ENCODE measurements at regions not wholly inside any gene's neighbourhood (a gene's known extent, or its start where the extent isn't known, plus 50 kb on each side); places are given as distances from the start of the nearest gene placed in this dataset.

GRCh38 chr15:46701896-46702295, 1015.4 kb upstream of the SEMA6D start:
- no peak for DNase-seq

GRCh38 chr15:46703020-46703861, 1014.1 kb upstream of the SEMA6D start:
- DNase-seq: no peak

GRCh38 chr15:46703871-46704637, 1013.3 kb upstream of the SEMA6D start:
- no peak for DNase-seq

DNA sequence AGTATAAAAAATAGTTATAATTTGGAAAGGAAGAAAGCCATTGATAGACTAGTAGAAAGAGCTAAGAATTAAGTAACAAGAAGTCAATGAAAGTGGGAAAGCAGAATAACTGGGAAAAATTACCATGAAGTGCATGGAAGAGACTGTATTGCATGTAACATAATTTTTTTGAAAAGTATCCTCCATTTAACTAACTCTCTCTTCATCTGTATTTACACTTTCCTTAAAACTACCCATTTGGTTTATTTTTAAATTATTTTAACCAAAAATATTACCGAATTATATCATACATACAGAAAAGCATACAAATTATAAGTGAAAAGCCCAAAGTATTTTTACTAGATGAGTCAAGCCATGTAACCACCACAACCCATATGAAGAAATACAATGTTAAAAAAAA, 1009.9 kb upstream of the SEMA6D start:
- no peak for DNase-seq

GRCh38 chr15:46708226-46708625, 1009.1 kb upstream of the SEMA6D start:
- DNase-seq: no peak

DNA sequence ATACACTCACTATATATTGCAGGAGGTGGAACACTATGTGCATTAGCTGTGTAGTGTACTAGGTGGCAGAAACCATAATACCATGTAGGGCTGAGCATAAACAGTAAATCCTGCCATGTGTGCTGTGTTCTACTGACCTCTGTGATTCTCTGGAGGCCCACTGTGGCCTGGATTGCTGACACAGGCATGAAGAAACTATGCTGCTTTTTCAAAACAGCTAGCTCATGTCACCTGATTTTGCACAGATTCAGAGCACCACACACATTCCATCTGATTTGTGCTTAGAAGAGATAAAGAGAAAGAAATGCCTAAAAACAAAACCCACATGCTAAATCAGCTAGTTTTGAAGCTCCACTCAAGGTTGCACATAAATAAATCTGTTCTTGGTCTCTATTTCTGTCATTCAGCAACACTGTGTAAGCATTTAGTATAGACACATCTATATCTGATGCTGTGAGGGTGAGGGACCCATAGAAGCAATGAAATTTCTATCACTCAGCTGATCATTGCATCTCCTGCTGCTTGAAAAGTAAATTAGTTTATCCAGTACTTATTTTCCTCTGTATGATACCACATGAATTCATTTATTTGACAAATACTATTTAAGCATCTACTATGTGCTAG, 1007.7 kb upstream of the SEMA6D start:
- DNase-seq: no peak

- no peak for DNase-seq
Observed at GRCh38 chr15:46710401-46710960, 1006.8 kb upstream of the SEMA6D start.

GRCh38 chr15:46713045-46713444, 1004.3 kb upstream of the SEMA6D start:
- DNase-seq: no peak

GRCh38 chr15:46714950-46715349, 1002.4 kb upstream of the SEMA6D start:
- peak in 1 of 58 donors; percentile 1 for DNase-seq

DNA sequence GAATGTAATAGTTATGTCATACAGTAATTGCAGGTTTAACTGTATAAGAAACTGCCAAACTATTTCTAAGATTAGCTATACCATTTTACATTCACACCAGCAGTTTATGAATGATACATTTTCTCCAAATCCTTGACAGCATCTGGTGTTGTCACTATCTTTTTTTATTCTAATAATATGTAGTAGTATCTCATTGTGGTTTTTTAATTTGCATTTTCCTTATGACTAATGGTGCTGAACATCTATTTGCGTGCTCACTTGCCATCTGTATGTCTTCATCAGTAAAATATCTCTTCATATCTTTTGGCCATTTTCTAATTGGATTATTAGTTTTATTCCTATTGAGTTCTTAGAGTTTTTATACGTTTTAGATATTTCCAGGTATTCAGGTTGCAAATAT, 994.0 kb upstream of the SEMA6D start:
- DNase-seq: no peak

GRCh38 chr15:46732060-46732459, 985.2 kb upstream of the SEMA6D start:
- no peak for DNase-seq

GRCh38 chr15:46735115-46735514, 982.2 kb upstream of the SEMA6D start:
- no peak for DNase-seq

GRCh38 chr15:46751303-46751702, 966.0 kb upstream of the SEMA6D start:
- DNase-seq: no peak

GRCh38 chr15:46753946-46754345, 963.4 kb upstream of the SEMA6D start:
- no peak for DNase-seq

DNA sequence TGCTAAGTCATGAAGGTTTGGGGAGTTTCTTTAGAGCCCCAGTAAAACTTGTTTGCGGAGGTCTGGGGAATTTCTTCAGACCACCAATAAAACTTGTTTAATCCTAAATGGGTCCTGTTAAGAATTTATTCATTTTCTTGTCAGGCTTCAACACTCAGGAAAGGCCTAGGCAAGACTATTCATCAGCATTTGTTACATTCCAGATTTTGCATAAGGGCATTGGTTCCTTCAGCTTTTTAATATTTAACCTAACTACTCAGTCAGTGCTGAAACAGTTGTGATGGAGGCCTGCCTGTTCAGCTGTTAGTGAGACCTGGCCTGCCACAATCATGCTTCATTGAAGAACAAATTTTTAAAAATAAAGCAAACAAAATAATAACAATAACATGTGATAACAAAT, 954.2 kb upstream of the SEMA6D start:
- no peak for DNase-seq

DNA sequence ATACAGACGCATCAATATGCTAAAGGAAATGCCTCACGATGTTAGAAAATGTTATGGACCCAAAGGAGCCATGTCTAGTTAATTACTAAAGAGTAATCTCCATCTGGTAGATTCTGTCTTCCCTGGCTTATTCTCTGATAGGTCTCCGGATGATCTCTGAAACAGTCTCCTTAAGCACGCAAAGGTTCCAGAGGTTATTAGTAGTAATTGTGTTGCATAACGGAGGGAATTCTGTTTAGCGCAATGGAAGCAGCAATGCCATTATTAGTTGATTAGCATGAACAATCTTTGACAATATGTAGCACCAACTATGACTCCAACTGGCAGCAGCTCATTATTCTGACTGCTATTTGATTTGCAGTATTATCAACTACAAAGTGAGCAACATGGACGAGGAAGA, 952.5 kb upstream of the SEMA6D start:
- no peak for DNase-seq

GRCh38 chr15:46766021-46766420, 951.3 kb upstream of the SEMA6D start:
- no peak for DNase-seq

DNA sequence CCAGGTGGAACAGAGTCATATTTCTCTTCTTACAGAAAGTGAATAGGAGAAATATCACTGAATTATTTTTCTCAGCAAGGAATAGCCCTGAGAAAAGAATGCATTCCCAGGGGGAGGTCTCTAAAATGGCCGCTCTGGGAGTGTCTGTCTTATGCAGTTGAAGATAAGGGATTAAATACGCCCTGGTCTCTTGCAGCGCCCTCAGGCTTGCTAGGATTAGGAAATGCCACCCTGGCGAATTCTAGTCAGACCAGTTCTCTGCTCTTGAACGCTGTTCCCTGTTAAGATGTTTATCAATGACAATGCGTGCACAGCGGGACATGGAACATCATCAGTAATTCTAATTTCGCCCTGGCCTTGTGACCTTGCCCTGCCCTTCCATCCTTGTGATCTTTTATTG, 949.0 kb upstream of the SEMA6D start:
- no peak for DNase-seq

DNA sequence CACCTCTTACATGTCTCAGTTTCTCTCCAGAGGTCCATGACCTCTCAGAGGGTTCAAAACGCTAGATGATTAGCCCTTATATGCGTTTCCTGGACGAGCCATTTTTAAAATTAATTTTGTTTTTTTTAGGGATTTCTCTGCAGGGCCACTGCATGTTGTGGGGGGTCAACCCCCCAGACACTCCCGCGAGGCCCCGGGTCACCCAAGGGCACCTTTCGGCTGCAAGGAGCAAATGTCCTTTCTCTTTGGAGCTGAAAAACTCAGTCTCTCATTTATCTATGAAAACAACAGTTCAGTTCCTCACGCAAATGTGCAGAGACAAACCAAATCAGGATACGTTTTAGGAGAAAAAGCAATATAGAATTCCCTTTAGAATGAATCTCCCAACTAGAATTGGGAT, 944.3 kb upstream of the SEMA6D start:
- DNase-seq: no peak

- DNase-seq: no peak
Observed at GRCh38 chr15:46778876-46779275, 938.4 kb upstream of the SEMA6D start.

DNA sequence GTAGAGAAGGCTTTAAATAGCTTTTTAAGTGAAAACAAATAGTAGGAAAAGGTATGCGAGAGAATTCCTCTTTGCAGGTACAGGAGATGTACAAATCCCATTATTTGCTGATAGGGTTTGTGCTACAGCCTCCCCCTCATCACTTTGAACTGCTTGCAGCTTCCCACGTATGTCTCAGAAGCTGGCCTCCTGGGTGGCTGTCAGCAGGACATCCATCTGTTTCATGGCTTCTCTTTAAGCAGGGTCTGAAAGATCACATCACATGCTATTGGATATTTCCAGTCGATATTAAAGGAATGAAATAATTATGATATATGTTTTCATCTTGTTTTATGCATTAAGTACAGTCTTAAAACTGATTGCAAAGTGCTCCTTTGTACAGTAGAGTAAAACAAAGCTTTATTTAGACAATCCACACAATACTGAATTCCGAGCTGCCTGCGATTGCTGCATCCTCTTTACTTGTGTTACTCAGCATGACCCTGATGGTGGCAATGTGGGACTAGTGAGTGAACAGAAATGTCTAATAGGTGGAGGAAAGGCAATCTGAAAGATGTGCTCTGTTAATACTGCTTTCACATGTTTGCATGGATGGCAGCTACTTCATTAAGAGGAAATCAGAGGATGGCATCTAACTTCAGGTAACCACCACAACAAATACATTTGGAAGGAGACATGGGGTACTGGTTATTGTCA, 930.6 kb upstream of the SEMA6D start:
- DNase-seq: no peak

Measured in anterior cingulate cortex (tissue), 58 donors.